ENCODE measurements at regions not wholly inside any gene's neighbourhood (a gene's known extent, or its start where the extent isn't known, plus 50 kb on each side); places are given as distances from the start of the nearest gene placed in this dataset.

- no peak for TF ChIP-seq CTCF (IDR thresholded peaks at IDR 0.05; ENCODE audit: insufficient read depth, missing control alignments)
- DNase-seq (ENCODE audit: insufficient read length, low spot score) (no peak), FAIRE-seq (no peak)
Observed at GRCh38 chr20:61138566-61138965, 113.5 kb upstream of the CDH4 start.

GRCh38 chr20:61139031-61139430, 113.0 kb upstream of the CDH4 start:
- FAIRE-seq (no peak), DNase-seq (ENCODE audit: insufficient read length, low spot score) (no peak)
- no peak for TF ChIP-seq CTCF (IDR thresholded peaks at IDR 0.05; ENCODE audit: insufficient read depth, missing control alignments)

- no peak for DNase-seq (ENCODE audit: insufficient read length, low spot score)
- no peak for FAIRE-seq
- no peak for TF ChIP-seq CTCF (IDR thresholded peaks at IDR 0.05; ENCODE audit: insufficient read depth, missing control alignments)
Observed at GRCh38 chr20:61140576-61140975, 111.5 kb upstream of the CDH4 start.

- no peak for TF ChIP-seq CTCF (IDR thresholded peaks at IDR 0.05; ENCODE audit: insufficient read depth, missing control alignments)
- DNase-seq (ENCODE audit: insufficient read length, low spot score) (no peak), FAIRE-seq (no peak)
Observed at GRCh38 chr20:61146023-61146422, 106.0 kb upstream of the CDH4 start.

GRCh38 chr20:61149636-61150035, 102.4 kb upstream of the CDH4 start:
- no peak for DNase-seq (ENCODE audit: insufficient read length, low spot score)
- TF ChIP-seq CTCF (IDR thresholded peaks at IDR 0.05; ENCODE audit: insufficient read depth, missing control alignments): no peak

GRCh38 chr20:61157301-61157700, 94.8 kb upstream of the CDH4 start:
- FAIRE-seq: no peak
- DNase-seq (ENCODE audit: insufficient read length, low spot score): no peak
- no peak for TF ChIP-seq CTCF (IDR thresholded peaks at IDR 0.05; ENCODE audit: insufficient read depth, missing control alignments)

More at GRCh38 chr20:61149636-61150035, 102.4 kb upstream of the CDH4 start:
- FAIRE-seq: no peak

- DNase-seq (ENCODE audit: insufficient read length, low spot score) (no peak), FAIRE-seq (no peak)
- TF ChIP-seq CTCF (IDR thresholded peaks at IDR 0.05; ENCODE audit: insufficient read depth, missing control alignments): no peak
Observed at GRCh38 chr20:61159957-61160686, 91.9 kb upstream of the CDH4 start.

Data from D721Med (cell line).